DMS53 treated with DMSO at 0.1 percent for 48 hours (cell line): ENCODE measurements at regions not wholly inside any gene's neighbourhood (a gene's known extent, or its start where the extent isn't known, plus 50 kb on each side); places are given as distances from the start of the nearest gene placed in this dataset.

Source experiments
- DNase-seq: peaks from one replicate; lab custom pipeline; 2025; ENCODE audit not compliant: unreplicated experiment; lab: John Stamatoyannopoulos, UW

DNA sequence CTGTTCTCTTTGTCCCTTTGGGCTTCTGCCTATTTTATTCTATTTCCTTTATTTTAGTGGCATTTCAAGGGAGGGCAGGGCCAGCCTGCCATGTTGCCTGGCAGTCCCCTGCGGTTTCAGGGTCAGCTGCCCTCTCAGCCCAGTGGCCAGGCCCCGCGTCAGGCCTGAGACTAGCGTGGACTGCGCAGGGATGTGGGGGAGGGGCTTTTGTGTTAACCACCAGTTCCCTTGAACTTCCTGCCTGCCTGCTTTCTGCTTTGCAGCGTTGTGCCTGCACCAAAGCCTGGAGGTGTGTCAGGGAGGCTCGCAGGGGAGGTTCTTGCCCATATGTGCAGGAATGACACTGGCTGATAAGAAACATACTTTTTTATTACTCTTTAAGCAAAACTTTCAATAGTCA, 157.6 kb downstream of the SLC35B3 start:
- no peak for DNase-seq

DNA sequence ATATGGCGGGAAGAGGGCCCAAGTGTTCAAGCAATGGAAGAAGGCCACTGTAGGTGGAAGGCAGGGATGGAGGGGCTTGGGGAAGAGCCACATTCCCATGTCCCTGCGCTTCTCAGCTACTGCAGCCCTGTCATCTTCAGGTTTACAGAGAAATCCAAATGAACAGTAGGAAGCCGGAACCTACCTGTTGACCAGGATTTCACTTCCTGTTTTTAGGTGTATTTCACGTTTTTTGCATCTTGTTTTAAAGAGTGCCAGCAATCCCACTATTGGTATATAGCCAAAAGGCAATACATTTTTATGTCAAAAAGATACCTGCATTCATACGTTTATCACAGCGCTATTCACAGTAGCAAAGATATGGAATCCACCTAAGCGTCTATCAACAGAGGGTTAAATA, 159.2 kb downstream of the SLC35B3 start:
- no peak for DNase-seq

DNA sequence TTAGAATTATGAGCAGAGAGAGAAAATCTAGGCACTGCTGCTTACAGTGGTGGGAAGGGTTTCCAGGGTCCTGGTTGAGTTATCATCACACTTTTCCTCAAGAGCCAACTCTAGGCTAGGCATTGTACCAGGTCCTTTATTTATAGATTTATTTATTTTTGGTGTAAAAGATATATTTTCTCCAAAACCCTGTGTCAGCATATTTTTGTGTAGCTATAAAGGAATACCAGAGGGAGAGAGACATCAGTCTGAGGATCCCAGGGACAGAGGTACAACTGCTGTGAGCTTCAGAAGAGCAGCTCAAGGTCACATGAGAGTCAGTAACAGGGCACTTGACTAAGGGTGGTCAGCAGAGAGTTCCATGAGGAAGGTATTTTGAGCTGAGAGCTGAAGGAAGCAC, 159.7 kb downstream of the SLC35B3 start:
- no peak for DNase-seq

DNA sequence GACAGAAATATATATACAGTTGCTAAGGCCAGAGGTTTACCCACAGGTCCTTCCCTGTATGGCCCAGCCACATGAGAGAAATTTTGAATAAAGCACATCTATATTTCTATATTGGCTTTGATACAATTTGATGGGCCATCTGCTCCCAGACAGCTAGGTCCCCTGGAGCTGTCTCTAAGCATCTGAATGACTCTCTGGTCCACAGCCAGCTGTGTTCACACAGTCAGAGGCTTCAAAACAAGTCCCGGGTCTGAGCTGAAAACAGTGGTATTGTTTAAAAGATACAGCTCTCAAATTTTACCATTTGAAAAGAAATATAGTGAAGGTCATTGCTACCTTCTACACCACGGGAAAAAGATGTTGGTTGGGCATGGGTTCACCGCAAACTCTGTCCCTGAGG, 161.1 kb downstream of the SLC35B3 start:
- no peak for DNase-seq

DNA sequence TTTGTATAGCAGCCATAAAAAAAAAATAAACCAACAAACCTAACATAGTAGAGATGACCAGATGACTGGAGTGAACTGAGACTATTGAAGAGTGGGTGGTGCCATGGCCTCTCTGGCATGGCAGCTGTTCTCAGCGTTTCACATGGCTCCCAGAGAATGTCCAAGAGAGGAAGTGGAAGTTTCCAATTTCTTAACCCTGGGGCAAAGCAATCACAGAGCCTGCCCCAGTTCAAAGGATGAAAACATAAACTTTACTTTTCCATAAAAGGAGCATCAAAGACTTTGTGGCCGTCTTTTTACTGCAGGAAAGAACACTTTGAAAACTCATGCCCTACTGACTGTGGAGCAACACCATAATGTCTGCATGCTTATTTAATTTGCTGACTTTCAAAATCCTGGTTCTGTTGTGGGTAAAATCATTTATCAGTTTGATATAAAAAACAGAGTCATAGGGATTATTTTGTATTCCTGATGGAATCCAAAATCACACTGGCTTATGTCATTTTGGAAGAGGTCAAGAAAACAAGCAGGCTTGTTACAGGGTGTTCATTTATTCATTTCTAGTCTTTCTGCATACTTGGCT, 165.4 kb downstream of the SLC35B3 start:
- no peak for DNase-seq

DNA sequence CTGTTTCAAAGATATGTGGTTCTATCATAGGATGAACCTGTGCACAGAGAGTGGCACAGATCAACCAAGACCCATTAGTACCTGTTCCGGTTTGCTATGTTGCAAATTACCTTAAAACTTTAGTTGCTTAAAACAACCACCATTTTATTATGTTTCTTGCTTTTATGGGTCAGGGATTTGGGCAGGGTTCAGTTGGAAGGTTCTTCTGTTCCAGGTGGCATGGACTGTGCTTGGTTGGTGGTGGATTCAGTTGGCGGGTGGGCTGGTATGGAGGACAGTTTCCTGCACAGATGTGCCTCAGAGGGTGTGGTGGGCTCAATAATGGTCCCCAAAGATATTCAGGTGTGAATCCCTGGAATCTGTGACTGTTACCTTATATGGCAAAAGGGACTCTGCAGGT, 166.3 kb downstream of the SLC35B3 start:
- no peak for DNase-seq

DNA sequence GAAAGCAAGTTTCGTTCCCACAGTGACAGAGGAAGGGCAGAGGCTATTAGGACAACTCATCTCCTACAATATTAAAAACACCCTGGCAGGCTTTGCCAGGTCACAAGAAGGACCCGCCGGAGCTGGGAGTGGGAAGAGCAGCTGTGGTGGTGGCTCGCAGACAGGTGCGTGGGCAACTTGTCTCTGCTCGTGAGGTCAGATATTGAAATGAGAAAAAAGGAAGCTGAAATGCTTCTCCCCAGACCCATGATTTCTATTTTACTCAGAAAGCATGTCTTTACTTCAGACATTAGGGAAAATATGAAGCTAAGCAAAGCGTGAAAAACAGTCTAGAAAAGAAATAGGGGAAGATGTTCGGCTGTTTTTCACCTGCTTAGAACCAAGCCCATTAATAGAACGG, 166.3 kb upstream of the EEF1E1 start:
- DNase-seq: no peak

DNA sequence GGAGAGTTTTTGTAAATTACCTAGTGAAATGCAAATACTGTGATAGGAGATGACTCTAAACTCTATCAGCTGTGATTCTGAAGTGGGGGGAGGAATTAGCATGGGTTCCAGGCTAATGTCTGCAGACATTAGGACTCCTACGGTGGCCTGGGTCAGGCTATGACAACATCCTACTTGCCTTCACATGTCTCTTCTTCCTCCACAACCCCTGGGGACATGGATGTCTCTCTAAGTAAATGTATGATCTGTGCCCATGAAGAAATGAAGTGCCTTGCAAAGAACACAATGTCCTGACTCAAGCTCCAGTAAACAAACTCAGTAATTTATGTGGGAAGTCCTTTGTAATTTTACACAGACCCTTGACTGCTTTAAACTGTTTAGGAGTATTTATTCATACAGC, 165.8 kb upstream of the EEF1E1 start:
- no peak for DNase-seq

DNA sequence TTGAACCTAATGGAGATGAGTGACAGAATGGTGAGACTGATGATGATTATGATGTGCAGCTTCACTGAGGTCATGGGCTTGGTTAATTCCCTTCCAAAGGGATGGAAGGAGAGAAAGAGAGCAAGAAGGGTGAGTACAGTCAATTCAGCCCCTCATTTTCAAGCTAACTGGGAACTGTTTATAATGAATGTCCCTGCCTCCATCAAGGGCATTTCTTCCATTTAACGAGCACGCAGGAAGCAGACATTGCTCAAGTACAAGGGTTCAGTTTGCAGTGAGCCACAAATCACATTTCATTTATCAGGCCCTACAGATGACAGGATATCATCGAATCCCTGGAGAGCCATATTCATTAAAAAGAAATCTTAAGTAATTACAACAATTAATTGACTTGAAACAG, 158.3 kb upstream of the EEF1E1 start:
- no peak for DNase-seq

DNA sequence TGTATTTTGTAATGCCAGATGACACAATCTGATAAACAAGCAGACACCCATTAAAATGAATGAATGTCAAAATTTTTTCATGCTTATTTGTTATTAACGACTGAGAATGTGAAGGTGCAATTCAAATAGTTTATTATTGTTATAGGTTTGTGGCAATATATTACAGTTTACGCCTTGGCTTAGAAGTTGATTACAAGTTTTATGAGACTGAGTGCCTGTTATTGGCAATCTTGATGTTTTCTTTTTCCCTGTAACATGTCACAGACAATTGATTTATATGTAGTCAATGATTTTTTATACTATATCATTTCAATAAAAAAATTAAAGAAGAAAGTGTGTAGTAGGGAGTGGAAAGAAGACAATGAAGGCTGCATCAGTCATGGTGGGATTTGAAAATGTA, 144.1 kb upstream of the EEF1E1 start:
- DNase-seq: no peak

DNA sequence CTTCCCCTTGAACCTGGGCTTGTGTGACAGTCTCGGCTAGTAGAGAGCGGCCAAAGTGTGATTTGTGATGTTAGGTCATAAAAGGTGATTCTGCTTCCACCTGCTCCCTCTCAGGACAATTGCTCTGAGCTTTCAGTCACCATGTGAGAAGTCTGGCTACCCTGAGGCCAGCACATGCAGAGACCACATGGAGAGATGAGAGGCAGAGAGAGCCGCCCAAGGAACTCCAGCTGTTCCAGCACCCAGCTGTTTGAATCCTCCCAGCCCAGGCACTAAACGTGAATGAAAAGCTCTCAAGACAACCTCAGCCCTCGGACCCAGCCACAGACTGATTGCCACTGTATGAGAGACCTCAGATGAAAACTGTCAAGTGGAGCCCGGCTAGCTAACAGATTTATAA, 143.4 kb upstream of the EEF1E1 start:
- no peak for DNase-seq

DNA sequence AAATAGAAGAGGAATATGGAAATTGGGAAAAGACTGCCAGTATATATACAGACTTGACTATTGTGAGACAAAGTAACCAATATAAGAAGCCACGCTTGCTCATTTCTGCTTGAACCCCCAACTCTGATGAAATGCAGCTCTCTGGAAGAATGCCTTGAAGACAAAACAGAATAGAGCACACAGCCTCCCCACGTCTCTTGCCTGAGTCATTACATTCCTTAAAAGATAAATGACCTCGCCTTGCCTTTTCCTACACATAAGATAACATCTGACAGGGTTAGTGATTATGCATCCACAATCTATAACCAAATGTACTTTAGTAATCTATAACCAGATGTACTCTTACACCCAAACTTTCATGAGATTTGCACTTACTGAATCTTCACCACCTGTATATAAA, 141.1 kb upstream of the EEF1E1 start:
- no peak for DNase-seq

DNA sequence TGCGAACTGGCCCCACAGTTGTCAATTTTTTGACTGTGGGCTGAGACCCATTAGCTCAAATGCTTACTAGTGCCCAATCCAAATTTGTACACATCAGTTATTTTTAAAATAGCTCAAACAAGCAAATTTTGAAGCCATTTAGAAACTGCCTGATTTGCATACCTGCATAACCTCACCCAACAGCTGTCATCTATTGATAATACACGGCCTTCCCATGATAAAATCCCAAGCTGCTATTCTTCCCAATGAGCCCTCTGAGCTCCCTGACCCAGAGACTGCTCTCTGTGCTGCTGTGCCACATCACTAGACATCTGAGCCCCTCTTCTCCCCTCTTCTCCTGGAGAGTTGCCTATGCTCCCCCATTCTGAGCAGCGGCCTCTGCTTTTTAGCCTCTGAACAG, 140.5 kb upstream of the EEF1E1 start:
- no peak for DNase-seq

DNA sequence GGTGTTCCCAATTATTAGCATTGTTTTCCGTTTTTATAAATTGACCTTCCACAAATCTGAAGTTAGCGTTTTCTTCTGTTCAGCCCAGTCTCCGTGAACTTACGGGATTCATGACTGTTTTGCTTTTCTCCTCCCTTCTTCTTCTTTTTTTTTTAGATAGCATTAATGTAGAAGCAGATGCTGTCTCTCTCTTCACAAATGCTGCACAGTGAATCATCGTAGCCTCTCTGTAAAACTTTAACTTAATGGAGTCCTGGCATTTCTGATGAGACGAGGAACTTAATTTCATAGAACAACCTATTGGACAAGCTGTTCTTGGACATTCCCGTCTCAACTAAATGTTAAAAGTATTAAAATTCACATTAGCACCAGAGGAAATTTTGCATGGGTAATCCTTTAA, 138.0 kb upstream of the EEF1E1 start:
- no peak for DNase-seq

DNA sequence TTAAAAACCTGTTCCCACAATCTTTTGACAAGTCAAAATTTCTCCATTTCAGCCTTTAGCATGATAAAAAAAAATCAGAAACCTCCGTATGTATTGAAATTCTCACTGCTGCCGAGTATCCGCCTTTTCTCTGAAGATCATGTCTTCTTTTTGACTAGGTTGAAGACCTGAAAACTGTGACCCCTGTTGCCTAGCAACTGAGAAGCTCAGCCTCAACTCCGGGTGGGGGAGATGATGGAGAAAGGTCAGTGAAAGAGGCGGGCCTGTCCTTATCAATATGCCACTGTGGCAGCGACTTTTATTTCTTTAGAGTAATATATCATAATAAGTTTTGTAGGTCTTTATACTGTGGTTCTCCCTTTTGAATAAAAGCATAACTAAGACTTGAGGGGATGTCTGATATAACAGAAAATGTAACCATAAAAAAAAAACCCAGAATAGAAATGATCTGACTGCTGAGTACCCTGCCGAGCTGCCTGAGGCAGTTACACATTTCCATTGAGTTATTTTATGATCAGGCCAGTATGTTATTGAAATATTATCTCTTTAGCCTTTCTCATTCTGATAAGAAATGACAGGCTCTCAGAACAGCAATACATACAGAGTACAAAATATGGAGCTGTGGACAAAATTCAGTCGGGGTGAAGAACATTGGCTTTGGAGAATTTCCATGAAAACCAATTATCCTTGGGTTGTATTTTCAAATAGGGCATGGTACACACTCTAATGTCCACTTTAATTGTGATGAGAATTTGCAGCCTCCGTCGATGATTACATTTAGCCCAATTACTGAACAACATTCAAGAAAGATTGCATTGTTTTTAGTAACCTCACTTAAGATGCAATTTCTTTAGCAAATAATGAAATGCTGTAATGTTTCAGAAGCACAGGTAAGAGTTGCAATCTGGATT, 136.7 kb upstream of the EEF1E1 start:
- DNase-seq: no peak

DNA sequence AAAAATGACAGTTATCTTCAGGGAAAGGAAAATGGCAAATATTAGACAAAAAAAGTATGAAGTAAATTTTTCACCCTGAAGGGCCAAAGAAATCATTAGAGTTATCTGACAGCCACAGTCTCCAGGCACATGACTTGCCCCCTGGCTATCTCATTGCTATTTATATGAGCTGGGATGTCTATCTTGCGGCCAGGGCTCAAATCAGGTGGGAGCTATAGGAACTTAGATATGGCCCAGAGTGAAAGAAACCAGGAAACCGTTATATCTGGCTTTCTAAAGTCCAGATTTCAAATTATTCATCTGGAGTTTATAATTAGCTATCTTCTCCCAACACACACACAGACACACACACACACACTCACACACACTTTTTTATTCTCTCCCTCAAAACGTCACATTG, 135.3 kb upstream of the EEF1E1 start:
- no peak for DNase-seq

DNA sequence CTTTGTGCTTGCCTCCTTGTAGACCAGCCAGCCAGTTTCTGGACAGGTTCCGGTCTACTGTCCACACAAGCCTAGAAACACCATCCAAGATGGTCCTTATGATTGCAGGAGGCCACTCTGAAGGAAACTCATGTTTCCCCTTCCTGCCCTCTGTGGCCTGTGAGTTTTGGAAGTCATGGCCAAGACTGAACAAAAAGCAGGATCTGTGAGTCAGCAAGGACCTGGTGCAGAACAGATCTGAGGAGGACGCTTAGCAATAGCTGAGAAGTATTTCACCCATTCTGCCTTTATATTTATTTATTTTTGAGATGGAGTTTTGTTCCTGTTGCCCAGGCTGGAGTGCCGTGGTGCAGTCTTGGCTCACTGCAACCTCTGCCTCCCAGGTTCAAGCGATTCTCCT, 134.6 kb upstream of the EEF1E1 start:
- no peak for DNase-seq

DNA sequence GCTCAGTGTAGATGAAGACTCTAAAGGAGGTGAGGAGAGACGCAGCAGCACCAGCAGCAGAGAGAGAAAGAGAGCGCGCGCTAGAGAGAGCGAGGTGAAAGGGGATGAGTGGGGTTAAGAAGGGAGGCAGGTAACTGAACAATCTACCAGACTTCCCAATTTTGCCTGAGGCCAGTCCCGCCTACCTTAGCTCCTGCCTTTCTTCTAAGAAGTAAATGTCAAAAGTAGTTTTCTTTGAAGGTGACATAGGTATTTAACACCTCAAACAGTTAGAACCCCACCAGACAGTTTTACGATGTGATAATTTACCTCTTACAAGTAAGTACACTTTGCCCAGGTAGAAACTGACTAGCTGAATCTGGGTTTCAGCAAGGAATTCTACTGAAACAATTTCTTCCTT, 132.0 kb upstream of the EEF1E1 start:
- DNase-seq: no peak

DNA sequence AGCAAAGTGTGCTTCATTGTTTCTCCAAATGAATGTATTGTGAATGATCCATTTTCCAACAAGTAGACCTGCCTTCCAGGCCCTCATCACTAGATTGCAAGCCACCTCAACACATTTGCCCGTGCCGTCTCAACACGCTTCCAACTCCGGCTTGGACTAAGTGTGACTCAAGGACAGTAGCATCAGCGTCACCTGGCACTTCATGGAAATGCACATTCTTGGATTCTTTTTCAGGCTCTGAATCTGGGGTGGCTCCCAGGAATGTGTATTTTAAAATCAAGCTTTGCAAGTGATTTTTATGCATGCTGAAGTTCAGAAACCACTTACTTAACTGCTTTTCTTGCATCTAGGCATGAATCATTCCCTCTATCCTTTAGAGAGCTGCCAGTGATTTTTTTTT, 129.6 kb upstream of the EEF1E1 start:
- no peak for DNase-seq

DNA sequence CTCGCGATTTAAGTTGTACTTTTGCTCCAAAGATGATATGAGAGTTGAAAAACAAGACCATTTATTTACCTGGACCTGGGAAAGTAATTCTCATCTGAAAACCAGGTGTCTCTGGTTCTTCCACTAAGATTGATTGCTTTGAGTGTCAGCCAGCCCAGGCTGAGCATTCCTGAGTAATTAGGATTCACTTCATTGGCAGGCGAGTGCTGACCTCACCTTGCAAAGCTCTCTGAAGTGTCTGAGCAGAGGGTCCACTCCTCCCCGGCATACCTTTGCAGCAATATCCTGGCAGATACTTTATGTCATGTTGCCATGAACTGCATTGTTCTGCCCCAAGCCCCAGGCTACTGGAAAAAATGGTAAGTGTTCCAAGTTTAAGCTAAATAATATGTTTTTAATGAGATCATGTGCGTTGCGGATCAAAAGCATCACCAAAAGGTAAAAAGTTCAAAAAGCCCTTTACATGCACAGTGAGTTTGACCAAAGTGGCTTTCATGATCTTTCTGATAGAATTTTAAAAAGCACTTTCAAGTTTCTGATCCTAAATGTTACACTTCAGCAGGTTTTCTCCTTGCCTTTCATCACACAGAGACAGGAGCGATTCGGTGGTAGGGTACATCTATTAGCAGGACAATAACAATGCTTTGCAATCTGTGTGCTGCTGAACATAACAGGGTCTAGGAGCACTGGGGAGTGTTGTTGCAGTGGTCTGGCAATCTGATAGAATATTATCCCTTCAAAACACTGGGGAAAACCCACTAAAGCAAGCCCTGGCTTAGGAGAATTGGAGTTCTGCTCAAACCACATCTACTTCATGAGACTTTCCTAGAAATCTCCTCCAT, 127.8 kb upstream of the EEF1E1 start:
- DNase-seq: no peak

DNA sequence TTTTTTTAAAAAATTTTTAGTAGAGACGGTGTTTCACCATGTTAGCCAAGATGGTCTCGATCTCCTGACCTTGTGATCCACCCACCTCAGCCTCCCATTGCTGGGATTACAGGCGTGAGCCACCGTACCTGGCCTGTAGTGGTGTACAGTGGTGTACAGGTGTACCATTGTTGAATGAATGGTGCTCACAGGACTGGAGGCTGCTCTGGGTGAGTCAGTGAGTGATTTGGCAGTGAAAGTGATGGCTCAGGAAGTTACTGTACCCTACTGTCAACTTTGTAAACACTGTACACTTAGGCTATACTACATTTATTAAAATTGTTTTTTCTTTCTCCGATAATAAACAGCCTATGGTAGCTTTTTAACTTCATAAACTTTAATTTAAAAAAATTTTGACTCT, 122.8 kb upstream of the EEF1E1 start:
- no peak for DNase-seq

DNA sequence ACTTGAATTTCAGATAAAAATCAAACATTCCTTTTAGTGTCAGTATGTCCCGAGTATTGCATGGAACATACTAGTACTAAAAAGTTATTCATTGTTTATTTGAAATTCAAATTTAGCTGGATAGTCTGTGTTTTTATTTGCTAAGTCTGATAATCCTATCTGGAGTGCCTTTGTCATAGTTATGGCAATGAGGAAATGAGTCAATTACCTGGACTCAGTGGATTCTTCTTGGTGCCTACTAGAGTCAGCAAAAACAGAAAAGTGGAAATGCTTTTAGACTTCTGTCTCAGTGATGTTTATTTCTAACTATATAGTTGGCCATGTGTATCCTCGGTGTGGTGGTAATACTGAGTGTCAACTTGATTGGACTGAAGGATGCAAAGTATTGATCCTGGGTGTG, 121.3 kb upstream of the EEF1E1 start:
- DNase-seq: no peak
